Activated CD8-positive, alpha-beta memory T cell treated with anti-CD3 and anti-CD28 coated beads, Interleukin-2, amount 50 U/mL, for 24 hours (primary cell): ENCODE measurements at regions not wholly inside any gene's neighbourhood (a gene's known extent, or its start where the extent isn't known, plus 50 kb on each side); places are given as distances from the start of the nearest gene placed in this dataset.

ENCODE experiments used
- DNase-seq: peaks from one replicate; pipeline ENCODE4 v3.0.0-alpha.2; 2020; ENCODE audit errors: extremely low read depth

DNA sequence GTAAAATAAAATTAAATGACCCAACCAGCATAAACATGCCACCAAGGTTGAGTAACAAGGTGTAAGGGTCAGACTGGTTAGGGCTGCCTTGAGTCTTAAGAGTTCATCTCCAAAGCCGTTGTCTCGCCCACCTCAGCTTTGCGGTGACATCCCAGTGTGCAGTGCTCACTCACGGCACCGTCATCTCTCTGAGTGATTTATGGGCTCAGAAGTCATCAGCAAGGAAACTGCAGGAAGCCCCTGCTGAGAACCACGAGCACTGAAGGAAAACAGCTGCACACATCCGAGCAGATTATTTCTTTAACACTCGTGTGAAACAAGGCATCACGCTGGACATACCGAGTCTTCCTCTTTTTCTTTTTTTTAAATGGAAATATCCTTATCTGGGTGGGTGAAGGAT is 411.1 kb downstream of the TRIML1 start:
- no peak for DNase-seq

DNA sequence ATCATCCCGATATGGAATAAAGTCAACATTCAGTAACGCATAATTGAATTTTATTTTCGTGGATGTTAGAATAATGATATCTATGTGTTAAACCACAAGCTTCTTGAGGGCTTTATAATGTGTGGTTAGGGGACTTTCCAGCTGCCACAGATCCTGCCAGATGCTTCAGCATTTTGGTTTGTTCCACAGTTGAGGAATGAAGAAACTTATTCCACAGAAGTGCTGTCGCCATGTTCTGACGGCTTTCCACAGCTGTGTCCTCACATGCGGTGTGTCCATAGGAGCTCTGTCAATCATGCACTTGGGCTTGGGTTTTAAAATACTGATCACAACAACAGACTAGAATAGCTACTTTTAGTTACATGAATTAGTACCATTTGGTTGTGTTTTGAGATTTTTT is 411.9 kb downstream of the TRIML1 start:
- DNase-seq = no peak

DNA sequence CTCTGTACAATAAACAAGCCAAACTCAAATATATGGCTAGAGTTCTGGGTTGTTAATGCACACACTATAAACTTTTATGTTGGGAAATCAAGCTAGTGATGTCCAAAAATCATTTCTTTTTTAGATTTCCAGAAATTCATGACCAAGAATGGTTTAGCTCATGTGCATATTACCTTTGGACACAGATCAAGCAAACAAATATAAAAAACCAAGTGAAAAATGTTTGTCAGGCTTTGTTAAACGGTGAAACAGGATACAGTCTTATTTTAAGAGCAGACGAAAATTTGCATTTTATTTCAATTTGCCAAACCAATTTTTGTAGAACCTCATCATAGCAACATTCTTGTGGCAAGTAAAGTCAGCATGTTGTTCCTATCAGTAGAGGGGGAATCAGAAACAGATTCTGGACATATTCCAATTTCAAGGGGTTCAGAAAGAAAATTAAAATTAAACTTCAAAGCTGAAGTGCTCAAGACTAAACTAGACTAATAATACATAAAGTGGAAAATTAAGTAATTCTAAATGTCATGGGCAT is 413.6 kb downstream of the TRIML1 start:
- DNase-seq = no peak

DNA sequence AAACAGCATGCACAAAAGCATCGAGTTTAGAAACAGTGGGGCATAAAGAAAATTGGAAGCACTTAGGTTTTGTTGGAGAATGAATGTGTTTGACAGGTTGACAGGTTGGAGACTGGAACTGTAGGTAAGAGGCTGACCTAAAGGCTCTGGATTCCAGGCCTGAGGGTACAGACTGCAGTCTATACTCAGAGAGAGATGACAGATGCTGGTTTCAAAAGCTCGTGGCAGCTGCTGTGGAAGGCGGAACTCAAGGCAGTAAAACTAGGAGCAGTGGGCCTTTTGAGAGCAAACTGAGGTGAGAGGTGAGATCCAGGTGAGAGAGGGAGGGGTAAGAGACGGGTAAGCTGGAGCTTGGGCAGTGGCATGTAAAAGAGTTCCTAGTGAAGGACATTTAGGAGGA is 415.2 kb downstream of the TRIML1 start:
- no peak for DNase-seq

DNA sequence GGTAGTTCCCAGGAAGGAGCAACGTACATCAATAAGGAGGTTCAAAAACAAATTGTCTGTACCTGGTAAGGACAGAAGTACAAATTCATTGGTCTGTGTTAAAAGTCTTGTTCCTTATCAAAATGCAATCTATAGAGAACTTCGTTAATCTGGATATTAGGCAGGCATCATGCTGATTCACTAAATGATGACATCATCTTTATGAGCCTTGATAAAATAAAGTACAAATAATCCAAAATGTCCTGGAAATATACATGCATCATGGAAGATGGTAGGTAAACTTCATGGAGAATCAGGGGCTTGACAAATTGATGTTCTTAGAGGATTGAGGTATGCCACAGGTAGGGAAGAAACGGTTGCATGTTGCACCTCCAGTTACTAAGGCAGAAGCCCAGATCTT is 433.9 kb downstream of the TRIML1 start:
- DNase-seq = no peak

DNA sequence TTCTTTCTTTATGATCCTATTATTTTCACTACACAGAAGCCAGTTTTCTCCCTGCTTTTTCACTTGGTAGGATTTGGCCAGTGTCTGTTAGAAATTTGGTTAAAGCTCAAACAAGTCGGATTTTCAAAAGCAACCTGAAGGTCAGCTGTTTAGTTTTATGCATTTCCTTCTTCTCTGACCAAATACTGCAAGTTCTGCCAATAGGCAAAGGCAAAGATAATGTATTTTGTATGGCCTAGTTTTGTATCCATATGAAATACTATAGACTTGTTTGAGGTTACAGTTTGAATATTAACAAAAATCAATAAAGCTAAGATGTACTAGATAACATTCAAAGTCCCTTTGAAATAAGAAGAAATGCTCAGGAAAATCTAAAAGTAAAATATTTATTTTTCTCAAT is 439.4 kb downstream of the TRIML1 start:
- no peak for DNase-seq

DNA sequence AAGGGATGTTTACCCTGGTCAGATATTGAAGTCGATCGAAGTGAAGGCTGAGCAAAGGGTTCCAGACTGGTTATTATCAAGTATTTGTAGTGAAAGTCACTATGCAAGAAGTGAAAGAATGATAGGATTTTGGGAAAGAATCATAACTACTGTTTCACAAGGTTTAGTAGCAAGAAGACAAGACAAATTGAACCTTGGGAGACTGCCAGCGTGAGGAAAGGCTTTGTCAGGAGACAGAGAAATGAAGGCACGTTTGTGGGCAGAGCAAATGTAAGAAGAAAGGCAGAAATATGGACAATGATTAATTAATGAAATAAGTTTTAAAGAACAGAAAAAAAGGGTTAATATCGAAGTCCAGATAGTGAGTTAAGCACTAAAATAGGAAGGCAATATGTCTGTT is 456.8 kb downstream of the TRIML1 start:
- DNase-seq = no peak

DNA sequence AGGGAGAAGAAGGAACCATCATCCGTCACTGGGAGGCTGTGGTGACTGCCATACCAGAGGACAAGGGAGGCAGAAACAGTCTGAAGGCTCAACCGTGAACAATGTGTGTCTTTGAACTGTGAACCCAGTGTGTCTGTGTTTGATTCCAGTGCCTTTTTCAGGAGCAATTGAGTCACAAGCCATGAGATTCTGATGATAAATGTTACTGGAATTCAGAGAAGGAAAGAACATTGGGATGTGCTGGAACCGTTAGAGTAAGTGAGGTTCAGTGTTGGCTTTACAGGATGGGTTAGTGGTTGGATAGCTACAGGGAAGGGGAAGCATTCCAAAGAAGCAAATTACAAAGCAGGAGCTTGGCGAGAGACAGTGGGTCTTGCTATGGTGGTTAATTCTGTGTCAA is 464.4 kb downstream of the TRIML1 start:
- no peak for DNase-seq

DNA sequence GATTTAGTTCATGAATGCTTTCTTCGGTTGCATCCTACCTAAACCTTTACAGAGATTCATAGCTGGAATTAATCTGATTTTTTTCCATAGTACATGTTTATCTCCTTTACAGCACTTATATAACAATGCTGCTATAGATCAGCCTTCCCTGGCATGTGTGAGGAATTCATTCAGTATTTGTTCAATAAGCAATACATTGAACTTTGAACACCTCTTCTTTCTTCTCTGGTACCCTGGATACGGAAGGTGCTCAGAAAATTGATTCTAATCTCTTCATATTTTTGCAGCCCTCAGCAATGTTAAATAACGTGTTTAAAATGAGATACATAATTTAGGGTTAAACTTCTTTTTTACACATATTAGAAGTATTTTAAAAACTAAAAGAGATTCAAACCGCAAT is 467.4 kb downstream of the TRIML1 start:
- no peak for DNase-seq

DNA sequence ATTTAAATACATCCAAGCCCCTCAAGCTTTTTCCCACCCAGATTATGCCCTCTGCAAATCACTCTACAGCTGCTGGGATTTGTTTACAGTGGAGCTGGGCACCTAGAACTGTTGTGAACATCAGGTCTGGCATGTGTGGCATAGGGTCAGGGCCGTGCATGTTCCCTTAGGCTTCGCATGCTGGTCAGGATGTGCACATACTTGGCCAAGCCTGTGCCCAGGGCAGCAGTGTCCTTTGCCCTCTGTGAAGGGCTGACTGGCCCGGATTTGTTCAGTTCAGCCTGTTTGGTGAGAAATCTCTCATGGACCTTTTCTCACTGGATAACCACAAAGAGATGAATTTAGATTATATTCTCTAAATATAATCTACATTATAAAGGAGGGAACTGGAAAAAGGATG is 471.9 kb downstream of the TRIML1 start:
- DNase-seq = no peak

DNA sequence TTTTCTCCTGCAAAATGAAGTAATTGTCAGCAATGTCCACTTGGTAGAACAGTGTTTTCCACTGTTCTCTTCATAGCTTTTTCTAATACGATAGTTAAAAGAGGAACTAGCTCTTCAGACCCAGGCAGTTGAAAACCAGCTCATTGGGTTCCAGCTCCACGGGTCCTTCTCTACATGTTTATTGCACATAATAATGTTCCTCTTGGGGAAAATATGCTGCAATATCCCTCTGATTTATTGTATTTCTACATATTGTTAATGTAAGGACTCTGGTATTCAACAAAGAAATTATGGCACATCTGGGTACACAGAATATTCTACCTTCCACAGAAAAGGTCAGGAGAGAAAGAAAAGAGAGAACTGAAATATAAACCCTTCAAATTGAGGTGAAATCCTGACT is 473.4 kb downstream of the TRIML1 start:
- no peak for DNase-seq

DNA sequence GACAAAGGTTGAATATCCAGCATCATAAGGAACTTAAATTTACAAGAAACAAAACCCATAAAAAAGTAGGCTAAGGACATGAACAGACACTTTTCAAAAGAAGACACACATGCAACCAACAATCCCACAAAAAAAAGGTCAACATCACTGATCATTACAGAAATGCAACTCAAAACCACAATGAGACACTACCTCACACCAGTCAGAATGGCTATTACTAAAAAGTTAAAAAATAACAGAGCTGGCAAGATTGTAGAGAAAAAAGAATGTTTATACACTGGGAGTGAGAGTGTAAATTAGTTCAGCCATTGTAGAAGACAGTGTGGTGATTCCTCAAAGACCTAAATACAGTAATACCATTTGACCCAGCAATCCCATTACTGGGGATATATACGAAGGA is 474.7 kb downstream of the TRIML1 start:
- DNase-seq = no peak

DNA sequence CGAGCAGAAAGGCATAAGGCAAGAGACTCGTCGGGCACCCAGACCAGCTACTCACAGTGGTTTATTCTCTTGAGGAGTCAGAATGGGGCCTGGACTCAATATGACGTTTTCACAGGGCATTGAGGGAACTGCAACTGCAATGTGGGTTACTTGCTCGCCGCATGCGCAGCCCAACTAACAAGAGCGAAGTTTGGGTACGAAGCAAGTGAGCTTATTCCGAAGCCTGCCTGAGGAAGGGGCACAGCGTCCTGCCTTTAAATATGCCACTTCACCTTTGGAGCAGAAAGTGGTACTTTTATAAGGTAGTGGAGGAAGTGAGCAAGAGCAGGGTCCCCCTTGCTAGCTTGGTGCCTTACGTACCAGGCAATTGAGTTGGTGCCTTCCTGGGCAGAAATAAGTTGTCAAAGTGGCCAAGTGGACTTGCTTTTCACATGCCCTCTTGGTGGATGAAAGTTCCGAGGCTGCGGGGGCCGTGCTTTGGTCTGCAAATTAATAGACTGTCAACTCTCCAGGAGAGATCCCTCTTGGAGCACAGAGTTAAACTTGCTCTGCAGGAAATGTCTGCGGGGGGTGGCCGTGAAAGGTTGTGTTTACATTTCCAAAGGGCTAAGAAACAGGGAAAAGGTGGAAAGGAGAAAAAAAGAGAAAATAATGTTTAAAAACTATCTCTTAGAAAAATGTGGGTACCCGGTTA is 480.4 kb downstream of the TRIML1 start:
- no peak for DNase-seq

DNA sequence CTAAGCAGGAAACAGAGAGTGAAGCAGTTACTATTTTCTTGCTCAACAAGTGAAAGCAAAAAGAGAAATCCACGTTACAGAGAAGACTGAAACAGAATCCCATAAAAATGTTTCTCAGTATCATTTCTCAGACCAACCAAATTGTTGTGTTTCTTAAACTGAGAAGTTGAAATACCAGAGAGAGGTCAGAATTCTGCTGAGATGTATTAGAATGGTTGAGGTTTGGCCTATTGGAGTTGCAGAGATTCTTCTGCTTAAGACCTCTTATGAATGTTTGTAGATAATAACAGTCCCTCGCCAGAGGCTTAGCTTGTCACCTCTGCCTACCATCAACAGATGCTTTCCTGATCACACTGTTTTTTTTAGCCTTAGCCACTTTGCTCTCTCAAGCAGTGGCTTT is 481.4 kb downstream of the TRIML1 start:
- no peak for DNase-seq

DNA sequence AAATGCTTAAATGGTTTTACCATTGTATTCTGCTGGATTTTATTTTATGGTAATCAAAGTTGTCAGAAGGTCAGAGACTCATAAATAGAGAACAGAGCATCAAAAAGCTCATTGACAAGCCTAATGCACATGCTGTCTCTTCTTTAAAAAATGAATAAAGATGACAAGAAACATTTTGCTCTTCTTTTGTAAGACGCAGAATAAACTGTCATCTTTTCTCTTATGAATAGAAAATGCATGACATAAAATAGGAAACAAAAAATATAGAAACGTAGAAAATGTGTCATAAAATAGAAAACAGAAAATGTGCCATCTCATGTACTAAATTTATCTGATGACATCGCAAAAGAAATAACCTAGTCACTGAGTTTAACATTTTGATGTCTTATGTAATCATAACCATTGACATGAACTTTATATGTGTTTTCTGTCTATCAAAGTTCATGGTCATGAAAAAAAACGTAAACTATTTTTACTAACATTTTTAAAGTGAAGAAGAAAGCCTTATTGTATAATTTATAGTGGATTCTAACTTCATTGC is 484.1 kb downstream of the TRIML1 start:
- DNase-seq = no peak

DNA sequence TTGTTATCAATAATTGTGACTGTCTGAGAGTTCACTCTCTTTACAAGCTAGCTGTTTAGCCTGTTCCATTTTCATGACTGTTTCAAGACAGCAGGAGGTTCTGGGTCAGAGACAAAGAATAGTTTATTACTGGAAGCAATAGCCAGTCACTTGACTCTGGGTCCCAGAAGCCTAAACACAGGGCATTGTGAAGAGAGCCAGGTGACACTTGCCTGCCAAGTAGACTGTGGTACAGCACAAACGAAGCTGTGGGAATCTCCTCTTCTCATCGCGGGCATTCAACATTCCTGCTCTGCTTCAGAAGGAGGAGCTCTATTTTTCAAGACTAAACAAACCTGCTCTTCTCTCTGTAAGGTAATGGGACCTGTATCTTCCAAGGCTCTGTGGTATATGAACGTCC is 485.1 kb downstream of the TRIML1 start:
- DNase-seq = no peak

DNA sequence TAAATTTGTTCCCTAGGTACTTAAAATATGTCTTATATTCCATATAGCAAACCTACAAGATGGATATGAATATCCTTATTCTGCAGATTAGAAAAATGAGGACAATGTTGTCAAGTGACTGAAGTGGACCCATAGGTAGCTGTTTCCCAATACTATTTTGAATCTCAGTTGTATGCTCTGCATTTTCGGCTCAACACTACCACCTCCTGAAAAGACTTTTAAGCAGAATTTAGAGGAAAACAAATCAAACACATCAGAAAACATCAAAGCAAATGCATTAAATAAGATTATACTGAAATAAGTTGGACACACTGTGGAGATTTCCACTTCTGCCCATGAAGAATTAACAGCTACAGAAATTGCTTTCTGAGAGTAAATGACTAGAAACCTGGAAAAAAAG is 488.7 kb downstream of the TRIML1 start:
- DNase-seq = no peak

DNA sequence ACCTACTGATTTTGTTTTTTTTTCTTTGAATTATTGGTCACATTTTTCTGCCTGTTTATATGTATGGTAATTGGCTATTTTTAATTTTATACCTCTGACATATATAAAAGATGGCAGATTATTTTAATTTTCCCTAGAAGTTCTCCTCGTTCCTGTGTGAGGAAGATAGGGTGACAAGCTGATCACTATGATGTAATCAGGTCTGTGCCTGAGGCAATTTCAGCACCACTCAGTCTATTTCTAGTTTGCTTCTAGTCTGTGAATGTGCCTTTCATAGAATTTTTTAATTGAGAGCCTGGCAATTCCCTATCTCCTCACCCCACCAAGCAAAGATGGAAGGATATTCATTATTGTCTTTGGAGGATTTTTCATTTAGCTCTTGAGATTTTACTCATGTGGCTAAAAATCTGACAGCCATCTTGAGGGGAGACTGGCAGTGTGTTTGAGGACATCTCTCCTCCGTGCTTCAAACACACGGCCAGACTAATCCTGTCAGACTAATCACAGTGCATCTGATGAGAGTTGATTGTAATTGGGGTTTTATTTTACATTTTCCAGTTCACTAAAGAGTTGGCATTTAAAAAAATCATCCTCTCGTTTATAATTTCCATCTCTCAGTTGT is 500.3 kb downstream of the TRIML1 start:
- DNase-seq = no peak

DNA sequence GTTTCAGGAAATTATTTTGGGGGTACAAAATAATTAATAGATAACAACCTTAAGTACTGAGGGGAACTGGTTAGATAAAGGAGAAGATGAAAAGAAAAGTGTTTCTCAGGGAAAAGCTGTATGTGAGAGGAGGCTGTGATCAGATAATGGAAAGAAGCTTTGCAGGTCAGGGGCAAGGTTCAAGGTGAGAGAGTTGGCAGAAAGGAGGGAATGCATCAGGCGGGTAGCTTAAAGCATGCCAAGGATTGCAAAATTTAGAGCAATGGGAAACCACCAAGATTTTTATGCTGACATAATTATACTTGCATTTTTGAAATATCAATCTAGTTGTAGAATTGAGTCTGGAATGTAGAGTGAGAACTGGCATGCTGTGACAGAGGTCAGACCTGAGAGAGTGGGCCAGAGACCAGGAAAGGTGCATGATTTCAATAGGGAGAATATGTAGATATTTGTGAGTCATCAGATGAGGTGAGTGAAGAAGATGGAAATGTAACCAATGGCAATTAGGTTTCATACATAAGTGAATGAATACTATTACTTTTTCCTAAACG is 508.7 kb downstream of the TRIML1 start:
- no peak for DNase-seq

DNA sequence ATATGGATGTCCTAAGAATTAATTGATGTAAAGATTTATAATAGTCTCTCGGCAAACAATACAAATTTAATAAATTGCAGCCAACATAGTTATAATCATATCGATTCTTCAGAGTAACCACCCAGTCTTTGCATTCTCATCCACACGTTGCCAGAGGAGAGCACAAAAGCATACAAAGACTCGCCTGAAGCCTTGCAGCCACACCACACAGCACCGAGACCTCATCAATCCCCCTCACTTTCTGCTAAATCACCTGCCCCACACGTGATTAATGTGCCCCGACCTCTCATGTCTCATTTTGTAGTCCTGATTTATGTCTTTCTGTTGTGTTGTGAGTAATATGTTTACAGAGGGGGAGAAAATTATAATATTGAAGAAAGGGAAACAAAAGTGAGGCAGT is 510.4 kb downstream of the TRIML1 start:
- no peak for DNase-seq

DNA sequence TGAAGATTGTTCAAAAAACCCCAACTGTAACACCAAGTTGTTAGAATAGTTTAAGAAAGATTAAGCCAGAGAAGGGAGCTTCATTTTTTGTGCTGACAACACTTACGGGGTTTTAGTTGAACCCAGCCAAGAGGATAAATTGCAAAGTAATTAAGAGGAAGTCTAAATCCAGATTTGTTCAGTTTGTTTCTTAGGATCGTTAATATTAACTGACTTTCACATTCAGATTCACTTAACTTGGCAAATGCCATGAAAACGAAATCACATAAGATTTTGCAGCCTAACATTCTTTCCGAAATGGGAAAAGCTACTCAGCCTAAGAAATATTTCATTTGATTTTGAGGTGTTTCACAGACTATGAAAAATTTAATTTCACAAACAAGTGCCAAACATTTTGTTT is 511.3 kb downstream of the TRIML1 start:
- no peak for DNase-seq

DNA sequence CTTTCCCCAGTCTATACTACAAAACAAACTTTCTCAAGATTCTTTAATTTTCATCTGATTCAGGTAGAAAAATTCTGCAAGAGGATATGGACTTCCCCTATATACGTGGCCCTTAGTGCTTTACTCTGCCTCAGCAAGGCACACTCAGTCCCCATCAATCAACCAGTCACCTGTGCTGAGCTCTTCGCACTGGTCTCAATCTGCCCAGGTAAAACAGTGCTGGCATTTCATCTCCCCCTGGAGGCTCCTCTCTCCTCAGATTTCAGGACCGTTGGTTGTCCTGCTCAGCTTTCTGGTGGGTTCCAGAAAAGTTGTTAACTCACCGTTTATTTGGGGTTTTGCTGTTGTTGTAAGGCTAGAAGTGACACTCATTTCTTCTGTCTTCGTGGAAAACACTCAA is 518.1 kb downstream of the TRIML1 start:
- DNase-seq = no peak

DNA sequence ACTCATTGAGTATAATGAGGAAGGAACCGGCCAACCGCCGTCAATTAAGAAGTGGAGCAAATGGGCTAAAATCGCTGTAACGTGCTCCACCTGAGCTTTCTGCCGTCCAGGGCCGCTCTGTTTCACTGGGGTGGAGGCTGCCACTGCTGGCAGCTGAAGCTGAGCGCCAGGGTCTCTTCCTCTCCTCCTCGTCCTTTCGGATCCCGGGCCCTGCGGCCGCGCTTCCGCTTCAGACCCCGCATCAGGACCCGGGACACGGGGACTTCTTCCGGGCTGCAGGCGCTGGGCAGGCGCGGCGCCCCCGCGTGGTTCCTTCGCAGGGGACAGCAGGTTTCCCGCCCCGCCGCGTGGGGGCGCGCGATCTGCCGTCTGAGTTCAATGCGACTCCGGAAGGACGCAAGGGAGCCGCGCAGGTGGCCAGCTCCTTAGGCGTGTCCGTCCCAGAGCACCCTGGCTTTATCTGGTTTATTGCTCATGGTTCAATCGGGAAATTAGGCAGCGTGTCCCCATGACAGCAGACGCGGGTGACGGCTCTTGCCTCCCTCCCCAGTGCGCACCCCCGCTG is 519.8 kb downstream of the TRIML1 start:
- no peak for DNase-seq
